ENCODE measurements at regions not wholly inside any gene's neighbourhood (a gene's known extent, or its start where the extent isn't known, plus 50 kb on each side); places are given as distances from the start of the nearest gene placed in this dataset.

- Mint-ChIP-seq H3K27me3 (ENCODE audit: unreplicated experiment) (peaks cover under 1% of the 10 kb centered on the region), H3K27ac (ENCODE audit: unreplicated experiment) (no peak overlapping the region), H3K4me1 (ENCODE audit: unreplicated experiment) (no peaks in the 10 kb centered on the region), H3K36me3 (ENCODE audit: low read depth, unreplicated experiment) (no peaks in the 10 kb centered on the region), H3K9me3 (ENCODE audit: unreplicated experiment) (no peaks in the 10 kb centered on the region), H3K4me3 (ENCODE audit: unreplicated experiment) (no peak overlapping the region)
- TF ChIP-seq CTCF (IDR thresholded peaks at IDR 0.05; ENCODE audit: unreplicated experiment), result no peak
- DNase-seq (ENCODE audit: low spot score), result no peak
Measured at GRCh38 chr2:122669627-122670026, 914.2 kb downstream of the TSN start.

DNA sequence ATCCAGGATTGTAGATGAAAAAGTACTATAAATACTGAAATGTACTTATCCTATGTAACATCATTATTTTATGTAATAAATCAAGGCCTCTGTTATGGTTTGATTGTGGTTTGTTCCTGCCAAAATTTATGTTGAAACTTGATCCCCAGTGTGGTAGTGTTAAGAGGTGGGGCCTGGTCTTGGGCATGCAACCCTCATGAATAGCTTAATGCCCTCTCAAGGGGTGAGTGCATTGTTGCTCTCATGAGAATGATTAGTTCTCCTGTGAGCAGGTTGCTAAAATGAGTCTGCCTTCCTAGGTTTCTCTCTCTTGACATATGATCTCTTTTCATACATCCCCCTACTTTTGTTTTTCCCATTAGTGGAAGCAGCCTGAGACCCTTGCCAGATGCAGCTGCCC, 915.4 kb downstream of the TSN start:
- H3K4me1 Mint-ChIP-seq (ENCODE audit: unreplicated experiment), result no peaks in the 10 kb centered on the region
- H3K27ac Mint-ChIP-seq (ENCODE audit: unreplicated experiment), result no peak overlapping the region
- H3K9me3 Mint-ChIP-seq (ENCODE audit: unreplicated experiment), result no peaks in the 10 kb centered on the region

GRCh38 chr2:122680662-122681061, 925.2 kb downstream of the TSN start:
- Mint-ChIP-seq H3K4me3 (ENCODE audit: unreplicated experiment) (no peak overlapping the region), H3K36me3 (ENCODE audit: low read depth, unreplicated experiment) (no peaks in the 10 kb centered on the region), H3K27ac (ENCODE audit: unreplicated experiment) (no peak overlapping the region), H3K9me3 (ENCODE audit: unreplicated experiment) (no peaks in the 10 kb centered on the region), H3K27me3 (ENCODE audit: unreplicated experiment) (peaks cover 1% of the 10 kb centered on the region), H3K4me1 (ENCODE audit: unreplicated experiment) (no peaks in the 10 kb centered on the region)
- DNase-seq (ENCODE audit: low spot score), result no peak
- no peak for TF ChIP-seq CTCF (IDR thresholded peaks at IDR 0.05; ENCODE audit: unreplicated experiment)

More for the DNA sequence above, 915.4 kb downstream of the TSN start:
- Mint-ChIP-seq H3K36me3 (ENCODE audit: low read depth, unreplicated experiment) (no peaks in the 10 kb centered on the region), H3K4me3 (ENCODE audit: unreplicated experiment) (no peak overlapping the region), H3K27me3 (ENCODE audit: unreplicated experiment) (no peaks in the 10 kb centered on the region)
- no peak for TF ChIP-seq CTCF (IDR thresholded peaks at IDR 0.05; ENCODE audit: unreplicated experiment)
- no peak for DNase-seq (ENCODE audit: low spot score)

- Mint-ChIP-seq H3K4me1 (ENCODE audit: unreplicated experiment) (no peaks in the 10 kb centered on the region), H3K27me3 (ENCODE audit: unreplicated experiment) (peaks cover 1% of the 10 kb centered on the region), H3K36me3 (ENCODE audit: low read depth, unreplicated experiment) (no peaks in the 10 kb centered on the region), H3K9me3 (ENCODE audit: unreplicated experiment) (no peaks in the 10 kb centered on the region), H3K27ac (ENCODE audit: unreplicated experiment) (no peak overlapping the region), H3K4me3 (ENCODE audit: unreplicated experiment) (no peak overlapping the region)
- TF ChIP-seq CTCF (IDR thresholded peaks at IDR 0.05; ENCODE audit: unreplicated experiment), result no peak
- no peak for DNase-seq (ENCODE audit: low spot score)
Measured at GRCh38 chr2:122681626-122682025, 926.2 kb downstream of the TSN start.

DNA sequence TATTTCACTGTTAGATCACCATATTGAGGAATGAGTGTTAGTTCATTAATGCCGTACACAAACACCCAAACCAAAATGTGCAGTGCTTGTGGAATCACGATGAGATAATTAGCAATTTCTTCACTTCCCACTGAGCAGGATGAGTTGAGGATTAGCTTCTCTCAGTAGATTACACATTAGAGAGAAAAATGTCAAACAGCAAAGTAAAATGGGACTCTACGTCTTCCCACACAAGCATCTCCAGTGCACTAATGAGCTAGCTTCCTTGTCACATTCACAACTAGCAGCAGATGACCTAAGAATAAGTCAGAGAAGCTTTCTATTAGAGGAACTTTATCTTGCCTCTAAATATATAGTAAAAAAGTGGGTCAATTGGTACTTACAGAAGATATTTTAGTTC, 926.9 kb downstream of the TSN start:
- no peak overlapping the region for H3K4me3 Mint-ChIP-seq (ENCODE audit: unreplicated experiment)
- DNase-seq (ENCODE audit: low spot score), result no peak
- peaks cover 1% of the 10 kb centered on the region for H3K27me3 Mint-ChIP-seq (ENCODE audit: unreplicated experiment)
- no peak overlapping the region for H3K27ac Mint-ChIP-seq (ENCODE audit: unreplicated experiment)
- H3K4me1 Mint-ChIP-seq (ENCODE audit: unreplicated experiment), result no peaks in the 10 kb centered on the region
- no peaks in the 10 kb centered on the region for H3K36me3 Mint-ChIP-seq (ENCODE audit: low read depth, unreplicated experiment)
- H3K9me3 Mint-ChIP-seq (ENCODE audit: unreplicated experiment), result no peaks in the 10 kb centered on the region
- TF ChIP-seq CTCF (IDR thresholded peaks at IDR 0.05; ENCODE audit: unreplicated experiment), result no peak

Measured in endothelial cell (in vitro differentiated cells).